Bronchial epithelial cell (primary cell): ENCODE measurements at regions not wholly inside any gene's neighbourhood (a gene's known extent, or its start where the extent isn't known, plus 50 kb on each side); places are given as distances from the start of the nearest gene placed in this dataset.

Experiments
- DNase-seq: peaks from one replicate; pipeline ENCODE4 v3.0.0-alpha.2; 2010; ENCODE audit warnings: low read depth
- FAIRE-seq: peaks from 2 replicates; lab custom pipeline; 2011; peaks lifted over from hg19 to GRCh38; lab: Jason Lieb, UNC
- H3K27me3 ChIP-seq: 2 replicates; pipeline ENCODE4 v1.5.1; 2011; ENCODE audit warnings: low read length; ENCODE audit not compliant: control insufficient read depth, insufficient read depth
- H3K36me3 ChIP-seq: 2 replicates; pipeline ENCODE4 v1.5.1; 2011; ENCODE audit warnings: low read length; ENCODE audit not compliant: control insufficient read depth, insufficient read depth
- H3K4me3 ChIP-seq: 2 replicates; pipeline ENCODE4 v1.5.1; 2011; ENCODE audit warnings: mild to moderate bottlenecking, low read depth, low read length, control low read depth
- CTCF ChIP-seq: IDR thresholded peaks from 2 replicates; pipeline ENCODE4 v1.5.1; 2011; ENCODE audit warnings: mild to moderate bottlenecking, moderate library complexity, low read length, control low read depth, inconsistent platforms; ENCODE audit not compliant: insufficient read depth, severe bottlenecking

- H3K27me3 ChIP-seq = no peaks in the 10 kb centered on the region
- peaks cover 11% of the 10 kb centered on the region for H3K36me3 ChIP-seq
- FAIRE-seq (no peak), DNase-seq (no peak)
- H3K4me3 ChIP-seq = no peak overlapping the region
- no peak for TF ChIP-seq CTCF
These were observed 105.7 kb downstream of the SNRPN start for GRCh38 chr15:25060472-25060803.

GRCh38 chr15:25060996-25061620 lies 106.3 kb downstream of the SNRPN start:
- FAIRE-seq (no peak), DNase-seq (no peak)
- Histone ChIP-seq H3K27me3 (no peaks in the 10 kb centered on the region), H3K36me3 (peaks cover 10% of the 10 kb centered on the region), H3K4me3 (no peak overlapping the region)
- TF ChIP-seq CTCF = no peak

- no peak for FAIRE-seq
- Histone ChIP-seq H3K4me3 (no peak overlapping the region), H3K36me3 (peaks cover 10% of the 10 kb centered on the region), H3K27me3 (no peaks in the 10 kb centered on the region)
- no peak for DNase-seq
- no peak for TF ChIP-seq CTCF
These were observed 107.2 kb downstream of the SNRPN start for GRCh38 chr15:25061808-25062550.

- Histone ChIP-seq H3K4me3 (no peak overlapping the region), H3K36me3 (peaks cover 8% of the 10 kb centered on the region), H3K27me3 (no peaks in the 10 kb centered on the region)
- FAIRE-seq = peak; percentile 95
- no peak for TF ChIP-seq CTCF
- no peak for DNase-seq
These were observed 108.0 kb downstream of the SNRPN start for GRCh38 chr15:25062551-25063430.

GRCh38 chr15:25065286-25065685 lies 110.5 kb downstream of the SNRPN start:
- FAIRE-seq = no peak
- TF ChIP-seq CTCF = no peak

More at GRCh38 chr15:25065286-25065685, 110.5 kb downstream of the SNRPN start:
- Histone ChIP-seq H3K36me3 (peaks cover 1% of the 10 kb centered on the region), H3K4me3 (no peak overlapping the region), H3K27me3 (no peaks in the 10 kb centered on the region)
- no peak for DNase-seq
